SK-N-SH treated with all-trans-retinoic acid at 6 μM for 48 hours (cell line): ENCODE measurements at regions not wholly inside any gene's neighbourhood (a gene's known extent, or its start where the extent isn't known, plus 50 kb on each side); places are given as distances from the start of the nearest gene placed in this dataset.

ENCODE experiments used
- ARNTL ChIP-seq: fragments of 450-650 bp; formaldehyde crosslinking; IDR thresholded peaks from 2 replicates; pipeline ENCODE4 v1.5.0; 2020; ENCODE audit warnings: low read depth, mild to moderate bottlenecking, moderate library complexity, borderline replicate concordance
- CREB5 ChIP-seq: fragments of 250-450 bp; sonication (Bioruptor Pico); IDR thresholded peaks from 2 replicates; pipeline ENCODE4 v1.5.1; 2020; ENCODE audit warnings: low read depth, mild to moderate bottlenecking, moderate library complexity
- ZNF565 ChIP-seq: fragments of 450-650 bp; formaldehyde crosslinking; conservative IDR thresholded peaks from 2 replicates; pipeline ENCODE4 v1.5.0; 2020; ENCODE audit warnings: low read depth, mild to moderate bottlenecking, moderate library complexity

DNA sequence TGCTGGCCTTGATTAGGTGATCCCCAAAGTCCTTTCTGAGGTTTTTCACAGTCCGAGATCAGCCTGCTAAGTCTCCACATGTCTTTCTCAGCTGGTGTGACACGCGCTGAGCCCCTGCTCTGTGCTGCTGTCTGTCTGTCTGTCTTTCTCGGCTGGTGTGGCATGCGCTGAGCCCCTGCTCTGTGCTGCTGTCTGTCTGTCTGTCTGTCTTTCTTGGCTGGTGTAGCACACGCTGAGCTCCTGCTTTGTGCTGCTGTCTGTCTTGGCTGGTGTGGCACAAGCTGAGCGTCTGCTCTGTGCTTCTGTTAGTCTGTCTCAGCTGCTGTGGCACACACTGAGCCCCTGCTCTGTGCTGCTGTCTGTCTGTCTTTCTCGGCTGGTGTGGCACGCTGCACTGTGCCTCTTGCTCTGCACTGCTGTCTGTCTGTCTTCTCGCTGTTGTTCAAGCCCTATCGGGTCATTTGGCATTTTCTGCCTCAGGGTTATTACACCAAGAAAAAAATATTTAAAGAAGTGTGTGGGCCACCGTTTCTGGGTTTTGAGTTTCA is 217.3 kb upstream of the SHH start:
- TF ChIP-seq ZNF565 (CRISPR knock-in tag) (no peak), ARNTL (CRISPR knock-in tag) (no peak), CREB5 (CRISPR knock-in tag) (no peak)
